ENCODE measurements at regions not wholly inside any gene's neighbourhood (a gene's known extent, or its start where the extent isn't known, plus 50 kb on each side); places are given as distances from the start of the nearest gene placed in this dataset.
"Not testable (repeated sequence)": the region's sequence is repeated elsewhere in the genome, so short reads cannot be mapped to it uniquely, and the experiment has no call there.

DNA sequence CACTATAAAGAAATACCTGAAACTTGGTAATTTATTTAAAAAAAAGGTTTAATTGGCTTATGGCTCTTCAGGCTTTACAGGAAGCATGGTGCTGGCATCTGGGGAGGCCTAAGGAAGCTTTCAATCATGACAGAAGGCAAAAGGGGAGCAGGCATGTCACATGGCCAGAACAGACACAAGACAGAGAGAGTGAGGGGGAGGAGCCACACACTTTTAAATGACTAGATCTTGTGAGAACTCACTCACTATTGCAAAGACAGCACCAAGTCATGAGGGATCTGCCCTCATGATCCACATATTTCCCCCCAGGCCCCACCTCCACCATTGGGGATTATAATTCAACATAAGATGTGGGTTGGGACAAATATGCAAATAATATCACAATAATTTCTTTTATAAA is 355.6 kb downstream of the DAD1 start:
- no peak for DNase-seq

DNA sequence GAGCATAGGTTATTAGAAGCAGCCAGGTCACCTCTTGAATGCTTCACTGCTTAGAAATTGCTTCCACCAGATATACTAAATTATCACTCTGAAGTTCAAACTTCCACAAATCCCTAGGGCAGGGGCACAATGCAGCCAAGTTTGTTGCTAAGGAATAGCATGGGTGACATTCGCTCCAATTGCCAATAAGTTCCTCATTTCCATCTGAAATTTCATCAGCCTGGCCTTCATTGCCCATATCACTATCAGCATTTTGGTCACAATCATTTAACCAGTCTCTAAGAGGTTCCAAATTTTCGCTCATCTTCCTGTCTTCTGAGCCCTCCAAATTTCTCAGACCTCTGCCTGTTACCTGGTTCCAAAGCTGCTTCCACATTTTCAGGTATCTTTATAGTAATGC is 356.1 kb downstream of the DAD1 start:
- DNase-seq = no peak

DNA sequence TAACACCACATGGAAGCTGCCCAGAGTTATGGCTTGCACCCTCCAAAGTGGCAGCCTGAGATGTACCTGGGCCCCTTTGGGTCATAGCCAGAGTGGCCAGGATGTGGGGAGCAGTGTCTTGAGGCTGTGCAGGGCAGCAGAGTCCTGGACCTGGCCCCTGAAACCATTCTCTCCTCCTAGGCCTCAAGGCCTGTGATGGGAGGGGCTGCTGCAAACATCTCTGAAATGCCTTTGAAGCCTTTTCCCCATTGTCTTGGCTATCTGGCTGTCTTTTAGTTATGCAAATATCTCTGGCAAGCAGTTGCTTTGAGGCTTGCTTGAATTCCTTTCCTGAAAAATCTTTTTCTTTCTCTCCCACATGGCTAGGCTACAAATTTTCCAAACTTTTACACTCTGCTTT is 356.5 kb downstream of the DAD1 start:
- no peak for DNase-seq

DNA sequence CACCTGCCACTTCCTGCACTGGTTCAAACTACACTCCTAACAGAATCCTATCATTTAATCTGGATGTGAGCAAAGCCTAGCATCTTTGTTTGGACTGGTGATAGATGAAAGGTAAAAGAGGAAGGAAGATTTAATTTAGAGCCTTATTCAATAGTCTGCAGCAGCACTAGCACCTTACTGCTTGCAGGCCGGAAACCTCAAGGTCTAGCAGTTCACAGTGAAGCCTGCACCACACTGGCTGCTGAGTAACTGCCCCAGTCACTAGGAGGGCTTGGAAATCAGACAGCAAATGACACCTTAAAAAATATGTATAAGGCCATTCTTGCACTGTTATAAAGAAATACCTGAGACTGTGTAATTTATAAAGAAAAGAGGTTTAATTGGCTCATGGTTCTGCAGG is 358.0 kb downstream of the DAD1 start:
- DNase-seq = peak; percentile 5 to 10

DNA sequence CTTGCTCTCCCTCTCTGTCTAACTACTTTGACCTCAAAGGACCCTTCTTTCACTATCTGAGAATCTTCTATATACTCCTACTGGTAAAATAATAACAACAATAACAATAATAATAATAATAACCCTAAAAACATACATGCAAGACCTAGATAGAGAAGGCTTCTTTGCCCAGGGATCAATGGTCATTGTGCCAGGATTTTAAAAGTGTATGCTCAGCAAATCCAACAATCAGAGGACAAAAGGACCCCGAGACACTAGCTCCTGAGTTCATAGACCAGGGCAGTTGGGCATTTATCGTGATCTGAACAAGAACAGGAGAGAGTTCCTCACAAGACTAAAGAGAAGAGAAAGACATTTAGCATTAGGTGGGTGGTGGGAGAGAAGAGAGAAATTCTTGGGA is 358.5 kb downstream of the DAD1 start:
- no peak for DNase-seq

DNA sequence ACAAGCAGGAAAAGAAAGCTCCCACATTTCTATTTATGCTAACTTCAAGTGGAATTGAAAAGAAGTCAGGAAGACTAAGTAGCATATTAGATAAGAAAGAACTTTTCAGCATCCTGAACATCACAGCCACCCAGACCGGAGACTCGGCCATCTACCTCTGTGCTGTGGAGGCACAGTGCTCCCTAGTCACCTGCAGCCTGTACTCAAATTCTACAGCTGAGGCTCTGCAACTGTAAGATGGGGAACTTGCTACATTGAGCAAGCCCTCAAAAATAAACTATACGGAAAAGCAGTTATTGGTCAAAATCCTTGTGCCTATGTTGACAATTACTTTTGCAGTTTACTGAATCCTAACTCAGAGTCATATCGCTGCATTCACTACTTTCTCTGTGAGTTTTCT is 361.9 kb downstream of the DAD1 start:
- no peak for DNase-seq

DNA sequence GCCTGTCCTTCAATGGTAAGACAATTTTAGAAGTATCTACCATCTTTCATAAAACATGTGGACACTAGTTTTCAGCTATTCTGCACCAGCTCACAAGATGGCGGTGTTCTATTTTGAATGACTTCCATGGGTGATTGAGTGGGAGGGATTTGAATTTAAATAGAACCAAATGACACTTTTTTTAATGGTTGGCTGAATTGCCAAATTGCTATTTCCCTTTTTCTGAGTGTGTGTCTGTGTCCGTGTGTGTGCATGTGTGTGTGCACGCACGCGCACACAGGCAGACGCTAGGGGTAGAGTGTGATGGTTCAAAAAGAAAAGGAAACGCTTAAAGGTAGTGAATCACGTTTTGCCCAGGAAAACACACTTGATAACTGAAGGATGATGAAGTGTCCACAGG is 362.6 kb downstream of the DAD1 start:
- peak; percentile 14 to 25 for DNase-seq

DNA sequence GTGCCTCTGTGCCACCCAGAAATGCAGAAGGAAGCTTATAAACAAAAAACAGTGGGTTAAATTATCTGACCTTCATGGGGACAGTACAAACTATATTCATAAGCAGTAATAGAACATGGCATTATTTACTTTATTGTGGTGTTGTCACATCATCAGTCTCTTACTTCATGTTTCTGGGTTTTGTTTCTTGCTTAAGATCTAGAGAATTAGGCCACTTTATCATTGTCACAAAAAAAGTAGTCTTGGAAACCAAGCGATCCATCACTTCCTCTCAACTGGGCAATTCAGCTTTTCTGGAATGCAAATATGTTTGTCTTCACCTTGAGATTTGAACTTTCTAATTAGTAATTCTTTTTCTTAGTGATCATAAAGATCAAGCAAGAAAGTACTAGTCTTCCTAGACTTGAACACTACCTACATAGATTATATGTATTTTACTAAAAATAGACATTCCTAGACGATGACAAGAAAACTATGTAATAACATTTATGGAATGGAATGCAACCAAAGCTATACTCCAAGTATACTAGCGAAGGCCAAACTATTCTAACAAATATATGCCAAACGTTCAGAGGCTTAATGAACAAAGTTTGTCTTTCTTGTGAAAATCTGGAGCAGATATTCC is 363.4 kb downstream of the DAD1 start:
- no peak for DNase-seq

DNA sequence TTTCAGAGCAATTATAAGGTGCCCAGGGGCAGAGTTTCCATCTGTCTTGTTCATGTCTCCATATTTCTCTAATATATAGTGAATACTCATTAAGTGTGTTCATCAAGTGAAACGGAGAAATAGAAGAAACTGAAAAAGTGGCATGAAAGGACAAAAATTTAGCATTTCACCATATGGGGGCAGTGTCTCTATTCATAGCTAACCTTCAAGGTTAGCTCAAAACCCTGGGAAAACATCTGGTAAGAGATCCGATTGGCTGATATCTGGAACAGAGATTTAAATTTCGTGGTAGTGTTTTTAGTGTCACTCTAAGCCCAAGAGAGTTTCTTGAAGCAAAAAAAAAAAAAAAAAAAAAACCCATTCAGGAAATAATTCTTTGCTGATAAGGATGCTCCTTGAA is 367.5 kb downstream of the DAD1 start:
- DNase-seq = peak; percentile 2 to 48

DNA sequence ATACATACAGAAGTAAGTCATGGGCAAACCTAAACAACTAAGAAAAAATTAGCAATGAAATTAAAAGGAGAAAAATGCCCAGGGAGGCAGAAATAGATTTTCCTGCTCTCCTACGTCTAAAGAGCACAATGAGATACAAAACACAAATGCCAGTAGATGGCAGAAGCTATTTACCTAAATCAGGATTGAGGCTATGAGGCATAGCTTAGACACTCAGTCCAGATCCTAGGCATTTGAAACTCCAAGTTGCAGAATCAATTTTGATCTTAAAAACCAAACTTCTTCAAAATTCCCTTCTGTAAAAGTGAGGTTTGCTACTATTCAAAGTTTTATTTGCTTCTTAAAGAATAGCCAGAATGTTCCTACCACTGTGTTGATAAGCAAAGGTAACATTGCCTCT is 368.6 kb downstream of the DAD1 start:
- peak in 1 of 2 experiments; percentile 2 for DNase-seq

DNA sequence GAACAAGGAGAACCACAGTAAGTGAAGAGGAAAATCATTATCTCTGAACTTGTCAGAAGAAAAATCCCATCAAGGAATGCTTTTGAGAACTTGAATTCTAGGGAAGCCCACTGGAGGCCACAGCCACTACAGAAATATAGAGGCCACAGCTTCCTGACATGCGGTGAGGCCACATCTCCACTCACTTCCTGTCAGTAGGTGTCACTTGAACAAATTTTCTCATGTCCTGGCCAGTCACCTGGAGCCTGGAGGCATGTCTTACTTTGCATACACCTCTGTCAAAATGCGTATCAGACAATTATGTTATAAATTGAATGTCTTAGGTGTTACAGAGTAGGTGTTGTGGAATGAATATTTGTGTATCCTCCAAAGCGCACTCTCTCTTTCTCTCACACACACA is 370.3 kb downstream of the DAD1 start:
- DNase-seq = no peak

DNA sequence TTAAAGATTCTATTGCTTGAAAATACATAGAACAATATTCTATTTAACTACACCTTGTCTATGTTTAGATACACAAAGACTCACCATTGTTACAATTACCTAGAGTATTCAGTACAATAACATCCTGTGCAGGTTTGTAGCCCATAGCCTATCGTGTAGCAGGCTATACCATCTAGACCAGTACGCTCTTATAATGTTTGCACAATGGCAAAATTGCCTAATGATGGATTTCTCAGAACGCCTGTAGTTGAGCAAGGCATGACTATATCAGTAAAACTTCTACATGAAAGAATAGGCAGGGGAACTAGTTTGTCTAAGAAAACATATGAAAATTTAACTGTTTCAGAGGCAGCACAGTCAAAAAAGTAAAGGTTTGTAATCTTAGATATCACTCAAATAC is 375.9 kb downstream of the DAD1 start:
- no peak for DNase-seq

DNA sequence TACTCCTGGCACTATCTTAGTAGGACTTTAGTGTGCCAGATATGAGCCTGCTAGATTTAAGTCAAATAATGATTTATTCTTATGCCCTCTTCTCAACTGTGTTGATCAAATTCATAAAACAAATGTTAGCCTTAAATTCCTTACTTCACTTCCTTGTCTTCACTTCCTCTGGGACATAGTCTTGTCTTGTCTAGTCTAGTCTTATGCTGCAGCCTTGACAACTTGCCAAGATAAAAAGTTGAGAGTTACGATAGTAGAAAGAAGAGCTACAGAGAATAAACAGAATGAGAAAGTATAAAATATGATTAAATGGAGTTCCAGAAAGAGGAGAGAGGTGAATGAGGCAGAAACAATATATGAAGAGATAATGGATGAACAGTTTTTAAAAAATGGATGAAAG is 378.1 kb downstream of the DAD1 start:
- no peak for DNase-seq

DNA sequence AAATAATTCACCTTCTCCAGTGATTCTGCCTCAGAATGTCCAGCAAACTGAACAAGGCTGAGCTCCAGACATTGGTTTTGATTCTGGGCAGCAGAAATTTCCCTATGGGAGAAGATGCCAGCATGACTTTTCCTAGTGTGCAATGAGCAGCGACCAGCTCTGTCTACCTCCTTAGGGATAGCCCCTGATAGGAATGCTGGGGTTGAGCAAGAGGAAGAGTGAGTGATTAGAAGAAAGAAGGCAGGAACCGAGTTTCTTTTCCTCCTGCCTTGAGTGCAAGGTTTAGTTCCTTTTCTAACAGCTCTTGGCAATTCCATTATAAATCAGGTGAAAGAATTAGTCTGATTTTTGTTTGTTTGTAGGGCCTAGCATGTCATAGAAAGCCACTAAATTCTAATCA is 379.0 kb downstream of the DAD1 start:
- DNase-seq = no peak

DNA sequence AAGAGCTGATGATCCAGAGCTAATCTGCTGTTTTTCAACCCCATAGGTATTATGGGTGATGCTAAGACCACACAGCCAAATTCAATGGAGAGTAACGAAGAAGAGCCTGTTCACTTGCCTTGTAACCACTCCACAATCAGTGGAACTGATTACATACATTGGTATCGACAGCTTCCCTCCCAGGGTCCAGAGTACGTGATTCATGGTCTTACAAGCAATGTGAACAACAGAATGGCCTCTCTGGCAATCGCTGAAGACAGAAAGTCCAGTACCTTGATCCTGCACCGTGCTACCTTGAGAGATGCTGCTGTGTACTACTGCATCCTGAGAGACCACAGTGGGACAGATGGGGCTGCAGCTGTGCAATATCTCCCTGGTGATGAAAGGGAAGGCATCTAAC is 386.0 kb downstream of the DAD1 start:
- no peak for DNase-seq

DNA sequence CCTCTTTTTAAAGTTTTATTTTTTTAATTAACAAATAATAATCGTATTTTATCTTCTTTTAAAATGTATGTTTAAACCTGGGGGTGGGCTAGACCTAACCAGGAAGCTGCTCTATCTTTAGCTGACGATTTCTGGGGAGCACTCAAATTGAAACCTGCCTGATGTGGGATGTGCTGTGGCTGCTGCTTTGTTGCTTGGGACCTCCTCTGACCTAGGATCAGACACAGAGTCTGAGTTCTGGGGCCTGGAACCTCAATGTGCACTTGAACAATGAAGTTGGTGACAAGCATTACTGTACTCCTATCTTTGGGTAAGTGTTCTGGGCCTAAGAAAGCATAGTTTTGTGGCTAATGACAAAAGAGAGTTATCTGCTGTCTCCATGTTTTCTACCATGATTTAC is 386.7 kb downstream of the DAD1 start:
- DNase-seq = no peak

DNA sequence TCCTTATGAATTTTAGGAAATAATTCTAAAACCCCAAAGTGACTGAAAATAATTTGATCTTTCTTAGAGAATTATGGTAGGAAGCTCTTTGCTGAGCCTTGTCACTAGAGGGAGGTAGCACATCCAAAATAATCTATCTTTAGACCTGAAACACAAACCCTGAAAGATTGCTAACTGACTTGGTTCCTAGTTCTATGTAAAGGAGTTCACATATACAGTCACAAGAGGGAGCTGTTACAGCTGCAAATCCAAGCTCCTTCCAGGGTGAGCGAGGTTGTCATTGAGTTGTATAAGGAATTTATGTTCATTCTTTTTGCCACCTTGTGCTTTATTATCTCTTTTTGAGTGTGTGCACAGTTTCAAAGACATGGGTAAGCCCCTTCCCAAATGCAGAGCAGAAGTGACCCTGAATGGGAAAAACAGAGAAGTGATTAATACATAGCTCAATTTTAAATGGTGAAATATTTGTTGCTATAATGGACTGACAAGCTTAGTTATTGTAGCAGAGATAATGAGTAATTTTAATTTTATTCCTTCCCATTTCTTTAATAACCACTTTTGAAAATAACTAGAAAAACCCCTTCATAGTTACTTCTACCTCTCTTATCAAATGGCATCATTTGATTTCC is 387.9 kb downstream of the DAD1 start:
- peak; percentile 90 to 93 for DNase-seq

DNA sequence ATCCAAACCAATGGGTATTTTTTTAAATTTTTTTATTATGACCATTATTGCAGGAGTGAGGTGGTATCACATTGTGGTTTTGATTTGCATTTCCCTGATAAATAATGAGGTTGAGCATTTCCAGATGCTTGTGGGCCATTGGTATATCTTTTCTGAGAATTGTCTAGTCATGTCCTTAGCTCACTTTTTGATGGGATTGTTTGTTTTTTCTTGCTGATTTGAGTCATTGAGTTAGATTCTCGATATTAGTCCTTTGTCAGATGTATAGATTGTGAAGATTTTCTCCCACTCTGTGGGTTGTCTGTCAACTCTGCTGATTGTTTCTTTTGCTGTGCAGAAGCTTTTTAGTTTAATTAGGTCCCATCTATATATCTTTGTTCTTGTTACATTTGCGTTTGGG is 388.9 kb downstream of the DAD1 start:
- DNase-seq = not testable (repeated sequence)

DNA sequence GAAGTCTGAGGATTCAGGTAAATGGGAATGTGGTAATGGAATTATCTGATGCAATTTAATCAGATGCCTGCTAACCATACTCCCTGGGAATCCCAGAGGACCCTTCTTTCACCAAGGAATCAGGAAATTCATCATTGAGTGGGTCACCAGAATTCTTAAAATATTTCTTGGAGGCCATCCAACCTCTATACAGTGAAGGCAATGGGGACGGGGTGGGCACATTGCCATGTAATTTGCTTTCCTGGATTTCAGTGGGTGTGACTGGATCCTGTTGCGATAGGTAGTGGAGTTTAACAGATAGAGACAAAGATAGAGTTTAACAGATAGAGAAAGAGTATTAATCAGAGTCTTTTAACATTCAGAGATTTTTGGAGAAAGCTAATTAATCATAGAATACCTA is 394.4 kb downstream of the DAD1 start:
- no peak for DNase-seq

DNA sequence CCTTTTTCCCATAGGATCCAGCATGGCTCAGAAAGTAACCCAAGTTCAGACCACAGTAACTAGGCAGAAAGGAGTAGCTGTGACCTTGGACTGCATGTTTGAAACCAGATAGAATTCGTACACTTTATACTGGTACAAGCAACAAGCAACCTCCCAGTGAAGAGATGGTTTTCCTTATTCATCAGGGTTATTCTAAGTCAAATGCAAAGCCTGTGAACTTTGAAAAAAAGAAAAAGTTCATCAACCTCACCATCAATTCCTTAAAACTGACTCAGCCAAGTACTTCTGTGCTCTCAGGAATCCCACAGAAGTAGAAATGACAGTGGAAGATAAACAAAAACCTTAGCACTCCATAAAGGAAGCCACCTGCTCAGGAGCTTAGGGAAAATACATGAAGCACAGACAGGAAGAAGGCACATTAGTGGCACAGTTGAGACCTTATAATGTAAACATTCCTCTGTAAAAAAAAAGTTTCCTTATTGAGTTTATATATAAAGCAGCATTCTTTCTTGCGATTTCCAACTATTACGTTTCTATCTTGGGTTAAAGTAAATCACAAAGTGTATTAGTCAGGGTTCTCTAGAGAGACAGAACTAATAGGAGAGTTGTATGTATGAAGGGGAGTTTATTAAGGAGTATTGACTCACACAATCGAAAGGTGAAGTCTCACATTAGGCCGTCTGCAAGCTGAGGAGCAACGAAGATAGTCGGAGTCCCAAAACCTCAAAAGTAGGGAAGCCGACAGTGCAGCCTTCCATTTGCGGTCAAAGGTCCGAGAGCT is 398.4 kb downstream of the DAD1 start:
- no peak for DNase-seq

DNA sequence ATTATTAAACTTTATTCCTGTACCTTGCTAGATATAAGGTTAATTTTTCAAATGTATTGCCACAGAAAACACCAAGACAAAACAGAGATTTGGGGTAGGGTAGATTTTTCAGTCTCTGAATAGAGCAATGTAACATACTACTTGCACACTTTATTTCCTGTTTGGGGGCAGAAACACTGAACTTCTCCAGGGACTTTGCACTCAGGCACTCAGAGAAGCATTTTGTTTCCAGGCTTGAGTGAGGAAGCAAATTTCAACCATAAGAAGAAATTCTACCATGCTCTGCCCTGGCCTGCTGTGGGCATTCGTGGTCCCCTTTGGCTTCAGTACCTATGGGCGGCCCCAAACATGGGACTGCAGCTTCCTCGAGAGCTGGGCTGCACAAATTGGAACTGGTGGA is 399.1 kb downstream of the DAD1 start:
- no peak for DNase-seq

DNA sequence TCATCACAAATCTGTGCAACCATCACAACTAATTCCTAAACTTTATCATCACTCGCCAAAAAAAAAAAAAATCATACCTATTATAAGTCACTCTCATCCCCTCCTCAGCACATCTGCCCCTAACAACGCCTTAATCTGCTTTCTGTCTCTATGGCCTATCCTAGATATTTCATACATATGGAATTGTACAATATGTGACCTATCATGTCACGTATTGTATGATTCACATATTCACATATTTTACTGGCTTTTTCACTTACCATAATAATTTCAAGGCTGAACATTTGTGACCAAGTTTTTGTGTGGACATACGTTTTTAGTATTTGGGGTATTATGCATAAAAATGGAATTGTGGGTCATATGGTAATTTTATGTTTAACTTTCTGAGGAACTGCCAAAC is 400.7 kb downstream of the DAD1 start:
- DNase-seq = no peak

DNA sequence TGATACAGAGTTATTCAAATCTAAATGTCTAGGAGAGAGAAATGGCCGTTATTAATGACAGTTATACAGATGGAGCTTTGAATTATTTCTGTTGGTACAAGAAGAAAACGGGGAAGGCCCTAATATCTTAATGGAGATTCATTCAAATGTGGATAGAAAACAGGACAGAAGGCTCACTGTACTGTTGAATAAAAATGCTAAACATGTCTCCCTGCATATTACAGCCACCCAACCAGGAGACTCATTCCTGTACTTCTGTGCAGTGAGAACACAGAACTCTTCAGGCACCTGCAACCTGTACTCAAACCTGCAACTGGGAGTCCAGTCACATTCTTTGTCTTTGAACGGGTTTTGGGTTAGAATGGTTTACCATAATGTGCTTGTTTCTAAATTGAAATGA is 403.2 kb downstream of the DAD1 start:
- no peak for DNase-seq

DNA sequence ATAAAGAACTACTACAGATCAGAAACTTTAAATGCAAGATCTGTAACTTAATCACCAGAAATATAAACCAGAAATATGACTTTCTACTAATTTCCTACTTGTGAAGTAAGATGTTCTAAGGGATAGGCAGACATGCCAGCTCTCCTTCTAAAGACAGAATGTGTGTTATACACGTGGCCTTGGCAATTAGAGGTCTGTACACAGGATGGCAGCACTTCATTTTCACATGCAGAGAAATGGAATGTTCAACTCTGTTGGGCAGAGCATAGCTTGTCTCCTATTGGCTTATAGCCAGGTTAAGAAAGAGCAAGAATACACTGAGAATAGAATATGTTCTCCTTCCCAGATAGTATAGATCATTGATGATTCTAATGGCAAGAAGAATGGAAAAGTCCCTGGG is 403.8 kb downstream of the DAD1 start:
- no peak for DNase-seq

DNA sequence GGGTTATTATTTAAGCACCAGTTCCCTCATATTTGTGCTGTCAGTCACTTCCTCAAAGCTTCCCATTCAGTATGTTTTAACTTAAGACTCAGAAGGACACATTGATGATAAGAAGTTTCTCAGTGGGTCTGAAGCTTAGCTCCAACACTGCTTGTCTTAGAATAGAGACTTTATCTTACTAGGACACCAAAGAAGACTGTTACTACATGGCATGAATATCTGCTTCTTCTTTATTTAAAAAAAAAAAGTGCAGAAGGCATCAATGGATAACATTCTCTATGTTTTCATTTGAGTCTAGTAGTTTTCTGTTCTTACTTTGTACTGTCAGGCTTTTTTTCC is 404.2 kb downstream of the DAD1 start:
- no peak for DNase-seq
